A549 (cell line): ENCODE measurements at regions not wholly inside any gene's neighbourhood (a gene's known extent, or its start where the extent isn't known, plus 50 kb on each side); places are given as distances from the start of the nearest gene placed in this dataset.

ENCODE experiments used
- ATAC-seq, 2 experiments: fragments of 200-7000 bp in 1 of 2; fragments of >200 bp in 1 of 2; cut with Nextera tagmentation in 1 of 2; cut with Tn5 transposase in 1 of 2; 3 replicates each; pipeline versions ENCODE4 v1.8.0 to v1.9.1; 2018 to 2020; ENCODE audit warnings: mild to moderate bottlenecking in 1 of 2, moderate library complexity in 1 of 2
- CTCF ChIA-PET: fragments of 300-600 bp; sonication (Branson Sonifier 250); formaldehyde crosslinking; extraction: SDS; loops from one replicate; lab custom pipeline; 2021; ENCODE audit warnings: antibody characterized with exemption, inconsistent platforms; lab: Yijun Ruan, JAX
- POLR2A ChIA-PET: fragments of 350-600 bp; formaldehyde crosslinking; extraction: SDS; loops from one replicate; lab custom pipeline; 2021; ENCODE audit warnings: antibody characterized with exemption, inconsistent platforms; lab: Yijun Ruan, JAX
- DNase-seq, 2 experiments: peaks; one replicate each; pipeline versions ENCODE4 v3.0.0 to v3.0.0-alpha.2; 2011 to 2016; ENCODE audit warnings: low read depth in 1 of 2, low spot score in 1 of 2
- FAIRE-seq: peaks from 2 replicates; lab custom pipeline; 2011; peaks lifted over from hg19 to GRCh38; lab: Jason Lieb, UNC
- H3K27ac ChIP-seq, 2 experiments: fragments of >200 bp; sonication (Bioruptor Twin); formaldehyde crosslinking; 3 replicates each; pipeline ENCODE4 v1.5.1; 2016 to 2017
- H3K4me1 ChIP-seq: fragments of >200 bp; sonication (Bioruptor Twin); formaldehyde crosslinking; 3 replicates; pipeline ENCODE4 v1.6.1; 2016
- H3K4me2 ChIP-seq: fragments of >200 bp; sonication (Bioruptor Twin); formaldehyde crosslinking; 3 replicates; pipeline ENCODE4 v1.6.1; 2016
- H3K4me3 ChIP-seq: fragments of >200 bp; sonication (Bioruptor Twin); formaldehyde crosslinking; 3 replicates; pipeline ENCODE4 v1.5.1; 2016
- H3K9me3 ChIP-seq: fragments of >200 bp; sonication (Bioruptor Twin); formaldehyde crosslinking; 3 replicates; pipeline ENCODE4 v1.6.1; 2016
- BHLHE40 ChIP-seq: IDR thresholded peaks from 2 replicates; pipeline ENCODE4 v1.6.1; 2012; ENCODE audit warnings: low read depth, low read length, inconsistent platforms
- CBX8 ChIP-seq: fragments of 200-600 bp; sonication (generic); IDR thresholded peaks from 2 replicates; pipeline ENCODE4 v1.6.1; 2016
- CEBPB ChIP-seq, 2 experiments: fragments of >200 bp in 1 of 2; sonication (Bioruptor Twin) in 1 of 2; formaldehyde crosslinking in 1 of 2; IDR thresholded peaks; 2 replicates each; pipeline ENCODE4 v1.6.1; 2012 to 2016
- CHD4 ChIP-seq: fragments of 200-600 bp; sonication (generic); IDR thresholded peaks from 2 replicates; pipeline ENCODE4 v1.6.1; 2016; ENCODE audit warnings: antibody characterized with exemption, mild to moderate bottlenecking, borderline replicate concordance
- EHF ChIP-seq: fragments of 250-450 bp; sonication (Bioruptor Pico); IDR thresholded peaks from 2 replicates; pipeline ENCODE4 v1.5.0; 2020; ENCODE audit warnings: mild to moderate bottlenecking
- FOSB ChIP-seq: fragments of 250-450 bp; sonication (Bioruptor Pico); IDR thresholded peaks from 2 replicates; pipeline ENCODE4 v1.5.0; 2020; ENCODE audit warnings: mild to moderate bottlenecking, moderate library complexity
- FOSL2 ChIP-seq, 2 experiments: fragments of 450-650 bp in 1 of 2; fragments of >200 bp in 1 of 2; sonication (Bioruptor Twin) in 1 of 2; formaldehyde crosslinking; IDR thresholded peaks; 2 replicates each; pipeline versions ENCODE4 v1.5.0 to v1.6.1; 2016 to 2020; ENCODE audit warnings: mild to moderate bottlenecking in 1 of 2, moderate library complexity in 1 of 2
- FOXS1 ChIP-seq: fragments of 250-450 bp; sonication (Bioruptor Pico); IDR thresholded peaks from 2 replicates; pipeline ENCODE4 v1.5.0; 2020; ENCODE audit warnings: mild to moderate bottlenecking, moderate library complexity
- HDAC2 ChIP-seq: fragments of 200-600 bp; sonication (generic); IDR thresholded peaks from 2 replicates; pipeline ENCODE4 v1.6.1; 2016
- HOXA7 ChIP-seq: fragments of 250-450 bp; sonication (Bioruptor Pico); IDR thresholded peaks from 2 replicates; pipeline ENCODE4 v1.5.0; 2020; ENCODE audit warnings: mild to moderate bottlenecking, moderate library complexity
- HOXB13 ChIP-seq: fragments of 250-450 bp; sonication (Bioruptor Pico); IDR thresholded peaks from 2 replicates; pipeline ENCODE4 v1.5.0; 2020; ENCODE audit warnings: low read depth, mild to moderate bottlenecking, moderate library complexity
- HOXB5 ChIP-seq: fragments of 250-450 bp; sonication (Bioruptor Pico); IDR thresholded peaks from 2 replicates; pipeline ENCODE4 v1.5.0; 2020; ENCODE audit warnings: mild to moderate bottlenecking, moderate library complexity
- JUNB ChIP-seq: fragments of >200 bp; sonication (Bioruptor Twin); formaldehyde crosslinking; IDR thresholded peaks from 2 replicates; pipeline ENCODE4 v1.6.1; 2016
- MAFK ChIP-seq: fragments of 450-650 bp; IDR thresholded peaks from 2 replicates; pipeline ENCODE4 v1.6.1; 2014; ENCODE audit not compliant: partially characterized antibody
- MYC ChIP-seq: IDR thresholded peaks from 2 replicates; pipeline ENCODE4 v1.6.1; 2012; ENCODE audit warnings: mild to moderate bottlenecking, inconsistent platforms, low read length, improper control_type of control experiment, borderline replicate concordance
- NPAS2 ChIP-seq: fragments of 250-450 bp; sonication (Bioruptor Pico); IDR thresholded peaks from 2 replicates; pipeline ENCODE4 v1.8.0; 2022; ENCODE audit warnings: mild to moderate bottlenecking, moderate library complexity, borderline replicate concordance
- NR3C1 ChIP-seq: fragments of >200 bp; sonication (Bioruptor Twin); formaldehyde crosslinking; IDR thresholded peaks from 3 replicates; pipeline ENCODE4 v1.6.1; 2017
- PHF8 ChIP-seq: fragments of 200-600 bp; sonication (generic); IDR thresholded peaks from 2 replicates; pipeline ENCODE4 v1.6.1; 2016; ENCODE audit warnings: low read depth, mild to moderate bottlenecking, antibody characterized with exemption, moderate library complexity, borderline replicate concordance
- SMC3 ChIP-seq: fragments of >200 bp; sonication (Bioruptor Twin); formaldehyde crosslinking; IDR thresholded peaks from 3 replicates; pipeline ENCODE4 v1.6.1; 2018; ENCODE audit warnings: inconsistent platforms
- TFCP2L1 ChIP-seq: fragments of 250-450 bp; sonication (Bioruptor Pico); IDR thresholded peaks from 2 replicates; pipeline ENCODE4 v1.5.0; 2021; ENCODE audit warnings: mild to moderate bottlenecking
- ZFP36 ChIP-seq: fragments of 450-650 bp; IDR thresholded peaks from 2 replicates; pipeline ENCODE4 v1.6.1; 2014; ENCODE audit warnings: borderline replicate concordance; ENCODE audit not compliant: partially characterized antibody
- ZNF302 ChIP-seq: fragments of 250-450 bp; sonication (Bioruptor Pico); IDR thresholded peaks from 2 replicates; pipeline ENCODE4 v1.9.0; 2021; ENCODE audit warnings: inconsistent platforms, mild to moderate bottlenecking, moderate library complexity
- ZSCAN20 ChIP-seq: fragments of 250-450 bp; sonication (Bioruptor Pico); IDR thresholded peaks from 2 replicates; pipeline ENCODE4 v1.8.0; 2022; ENCODE audit warnings: mild to moderate bottlenecking, moderate library complexity
- WGBS: methylation state at CpG from one replicate; pipeline ENCODE4 v1.1.6; 2017; ENCODE audit errors: missing lambda C conversion rate; 5-methylcytosine and 5-hydroxymethylcytosine counted together
- TF ChIP-seq, protein P1 (sequence below): fragments of 250-450 bp; sonication (Bioruptor Pico); IDR thresholded peaks from 2 replicates; pipeline ENCODE4 v1.5.0; 2020; ENCODE audit warnings: low read depth, mild to moderate bottlenecking, moderate library complexity
- TF ChIP-seq, protein P2 (sequence below): IDR thresholded peaks from 2 replicates; pipeline ENCODE4 v1.6.1; 2012
- TF ChIP-seq, protein P3 (sequence below): fragments of 450-650 bp; IDR thresholded peaks from 2 replicates; pipeline ENCODE4 v1.6.1; 2014; ENCODE audit warnings: antibody characterized with exemption
- TF ChIP-seq, protein P4 (sequence below): IDR thresholded peaks from 2 replicates; pipeline ENCODE4 v1.6.1; 2012
- TF ChIP-seq, protein P5 (sequence below): IDR thresholded peaks from 2 replicates; pipeline ENCODE4 v1.6.1; 2012; ENCODE audit warnings: low read depth, borderline replicate concordance
- TF ChIP-seq, protein P6 (sequence below): fragments of >200 bp; sonication (Bioruptor Twin); formaldehyde crosslinking; IDR thresholded peaks from 2 replicates; pipeline ENCODE4 v1.6.1; 2016

DNA sequence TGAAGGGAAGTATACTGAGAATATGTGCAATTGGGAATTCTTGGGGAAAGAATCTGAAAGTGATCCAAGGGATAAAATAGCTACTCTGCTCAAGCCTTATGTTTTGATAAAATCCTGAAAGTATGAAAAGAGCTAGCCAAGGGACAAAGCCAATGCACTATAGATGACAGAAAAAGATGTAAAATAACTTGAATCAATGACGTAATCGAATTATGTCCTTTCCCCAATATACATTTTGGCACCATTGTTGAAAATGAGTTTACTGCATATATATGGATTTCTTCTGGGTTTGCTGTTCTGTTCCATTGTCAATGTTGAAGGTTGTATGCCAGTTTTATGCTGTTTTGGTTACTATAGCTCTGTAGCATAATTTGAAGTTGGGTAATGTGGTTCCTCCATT is 407.3 kb downstream of the DCAF12L2 start:
- TF ChIP-seq EHF (CRISPR knock-in tag): no peak
- no peak for TF ChIP-seq CEBPB (IDR thresholded peaks at IDR 0.05)
- no peak for TF ChIP-seq MYC
- TF ChIP-seq, all 56 proteins: peak for 0
- no peak overlapping the region for H3K4me3 ChIP-seq
- ATAC-seq (no peak), FAIRE-seq (no peak), DNase-seq (no peak)
- POLR2A ChIA-PET: no interaction called here
- H3K27ac ChIP-seq: no peak overlapping the region
- CTCF ChIA-PET: interaction anchor here (0.6 kb wide), 1 partner anchor 553 kb away, joined by 3 read pairs; no protein-coding TSS in a partner anchor
- no peak overlapping the region for H3K4me2 ChIP-seq
- no peaks in the 10 kb centered on the region for H3K9me3 ChIP-seq
- 34% methylated on average over 2 of the region's 2 CpGs for WGBS
- no peaks in the 10 kb centered on the region for H3K4me1 ChIP-seq

DNA sequence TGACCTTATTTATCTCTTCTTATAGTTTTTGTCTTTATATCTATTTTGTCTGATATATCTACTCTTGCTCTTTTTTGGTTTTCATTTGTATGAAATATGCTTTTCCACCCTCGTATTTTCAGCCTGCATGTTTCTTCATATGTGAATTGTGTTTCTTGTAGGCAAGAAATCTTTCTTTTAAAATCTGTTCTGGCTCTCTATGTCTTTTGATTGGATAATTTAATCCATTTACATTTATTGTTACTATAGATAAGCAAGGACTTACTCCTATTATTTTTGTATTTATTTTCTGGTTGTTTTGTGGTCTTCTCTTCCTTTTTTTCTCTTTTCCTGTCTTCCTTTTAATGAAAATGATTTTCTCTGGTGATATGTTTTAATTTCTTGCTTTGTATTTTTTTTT is 403.1 kb downstream of the DCAF12L2 start:
- Histone ChIP-seq H3K9me3 (no peaks in the 10 kb centered on the region), H3K4me3 (no peak overlapping the region), H3K4me2 (no peak overlapping the region), H3K4me1 (no peaks in the 10 kb centered on the region), H3K27ac (no peak overlapping the region)
- no peak for FAIRE-seq
- no peak for DNase-seq
- POLR2A ChIA-PET: no interaction called here
- ATAC-seq: no peak
- TF ChIP-seq MAFK (no peak), SMC3 (no peak), HOXB13 (no peak), EHF (CRISPR knock-in tag) (no peak), NPAS2 (no peak), ZNF302 (no peak)
- CTCF ChIA-PET: no interaction called here
- WGBS: 0% methylated on average over 1 of the region's 1 CpG

DNA sequence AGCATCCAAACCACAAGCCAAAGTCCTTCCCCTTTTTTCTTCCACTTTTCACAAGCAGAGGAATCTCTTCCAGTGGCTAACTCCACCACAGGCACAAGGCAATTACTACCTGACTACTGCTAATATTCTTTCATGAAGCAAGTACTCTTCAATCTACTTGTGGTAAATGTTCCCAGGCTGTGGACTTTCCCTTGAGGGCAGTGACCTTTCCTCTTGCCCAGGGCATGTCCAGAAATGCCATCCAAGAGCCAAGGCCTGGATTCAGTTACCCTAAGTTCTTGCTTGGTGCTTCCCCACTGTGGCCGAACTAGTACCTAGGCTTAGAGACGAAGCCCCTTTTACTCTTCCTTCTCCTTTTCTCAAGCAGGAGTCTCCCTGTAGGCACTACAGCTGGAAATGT is 400.7 kb downstream of the DCAF12L2 start:
- no peak overlapping the region for H3K4me2 ChIP-seq
- POLR2A ChIA-PET: no interaction called here
- H3K9me3 ChIP-seq: no peaks in the 10 kb centered on the region
- CTCF ChIA-PET: no interaction called here
- TF ChIP-seq, protein P1, sequence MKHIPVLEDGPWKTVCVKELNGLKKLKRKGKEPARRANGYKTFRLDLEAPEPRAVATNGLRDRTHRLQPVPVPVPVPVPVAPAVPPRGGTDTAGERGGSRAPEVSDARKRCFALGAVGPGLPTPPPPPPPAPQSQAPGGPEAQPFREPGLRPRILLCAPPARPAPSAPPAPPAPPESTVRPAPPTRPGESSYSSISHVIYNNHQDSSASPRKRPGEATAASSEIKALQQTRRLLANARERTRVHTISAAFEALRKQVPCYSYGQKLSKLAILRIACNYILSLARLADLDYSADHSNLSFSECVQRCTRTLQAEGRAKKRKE (CRISPR knock-in tag): no peak
- no peak for TF ChIP-seq HOXB5
- no peak for TF ChIP-seq FOSB (CRISPR knock-in tag)
- TF ChIP-seq FOSL2 (IDR thresholded peaks at IDR 0.05): no peak
- TF ChIP-seq FOSL2 (CRISPR knock-in tag; IDR thresholded peaks at IDR 0.05): no peak
- no peak for TF ChIP-seq PHF8
- no peak for TF ChIP-seq HDAC2
- TF ChIP-seq, protein P2, sequence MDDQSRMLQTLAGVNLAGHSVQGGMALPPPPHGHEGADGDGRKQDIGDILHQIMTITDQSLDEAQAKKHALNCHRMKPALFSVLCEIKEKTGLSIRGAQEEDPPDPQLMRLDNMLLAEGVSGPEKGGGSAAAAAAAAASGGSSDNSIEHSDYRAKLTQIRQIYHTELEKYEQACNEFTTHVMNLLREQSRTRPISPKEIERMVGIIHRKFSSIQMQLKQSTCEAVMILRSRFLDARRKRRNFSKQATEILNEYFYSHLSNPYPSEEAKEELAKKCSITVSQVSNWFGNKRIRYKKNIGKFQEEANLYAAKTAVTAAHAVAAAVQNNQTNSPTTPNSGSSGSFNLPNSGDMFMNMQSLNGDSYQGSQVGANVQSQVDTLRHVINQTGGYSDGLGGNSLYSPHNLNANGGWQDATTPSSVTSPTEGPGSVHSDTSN: no peak
- no peak for TF ChIP-seq HOXA7
- TF ChIP-seq NR3C1: no peak
- TF ChIP-seq, protein P3, sequence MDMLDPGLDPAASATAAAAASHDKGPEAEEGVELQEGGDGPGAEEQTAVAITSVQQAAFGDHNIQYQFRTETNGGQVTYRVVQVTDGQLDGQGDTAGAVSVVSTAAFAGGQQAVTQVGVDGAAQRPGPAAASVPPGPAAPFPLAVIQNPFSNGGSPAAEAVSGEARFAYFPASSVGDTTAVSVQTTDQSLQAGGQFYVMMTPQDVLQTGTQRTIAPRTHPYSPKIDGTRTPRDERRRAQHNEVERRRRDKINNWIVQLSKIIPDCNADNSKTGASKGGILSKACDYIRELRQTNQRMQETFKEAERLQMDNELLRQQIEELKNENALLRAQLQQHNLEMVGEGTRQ: no peak
- TF ChIP-seq JUNB: no peak
- TF ChIP-seq CHD4: no peak
- no peaks in the 10 kb centered on the region for H3K4me1 ChIP-seq
- H3K4me3 ChIP-seq: no peak overlapping the region
- no peak overlapping the region for H3K27ac ChIP-seq
- ATAC-seq: no peak
- DNase-seq: no peak
- no peak for FAIRE-seq
- WGBS: 0% methylated on average over 2 of the region's 2 CpGs

DNA sequence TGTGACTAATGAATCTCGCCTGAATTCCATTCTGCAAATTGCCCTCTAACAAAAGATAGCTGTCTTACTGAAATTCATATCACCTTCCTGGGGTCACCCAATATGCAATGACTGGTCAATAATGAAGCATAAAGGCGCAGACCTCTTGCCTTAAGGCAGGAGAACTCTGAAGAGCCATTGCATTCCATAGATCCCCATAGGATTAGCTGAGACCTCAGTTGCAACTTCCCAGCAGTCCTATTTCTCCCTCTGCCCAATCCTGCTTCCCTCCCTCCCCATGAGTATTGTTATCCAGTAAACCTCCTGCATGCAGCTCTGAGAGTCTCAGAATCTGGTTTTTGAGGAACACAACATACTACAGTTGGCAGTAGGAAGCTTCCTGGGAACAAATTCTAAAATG is 396.5 kb downstream of the DCAF12L2 start:
- H3K4me2 ChIP-seq: no peak overlapping the region
- no peak overlapping the region for H3K27ac ChIP-seq
- H3K4me3 ChIP-seq: no peak overlapping the region
- no peaks in the 10 kb centered on the region for H3K4me1 ChIP-seq
- ChIA-PET POLR2A (no interaction called here), CTCF (no interaction called here)
- FAIRE-seq: no peak
- WGBS: 0% methylated on average over 2 of the region's 2 CpGs
- no peak for DNase-seq
- ATAC-seq: no peak
- H3K9me3 ChIP-seq: no peaks in the 10 kb centered on the region
- TF ChIP-seq, protein P4, sequence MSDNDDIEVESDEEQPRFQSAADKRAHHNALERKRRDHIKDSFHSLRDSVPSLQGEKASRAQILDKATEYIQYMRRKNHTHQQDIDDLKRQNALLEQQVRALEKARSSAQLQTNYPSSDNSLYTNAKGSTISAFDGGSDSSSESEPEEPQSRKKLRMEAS: no peak
- TF ChIP-seq ZSCAN20: no peak
- no peak for TF ChIP-seq CBX8
- TF ChIP-seq, protein P5, sequence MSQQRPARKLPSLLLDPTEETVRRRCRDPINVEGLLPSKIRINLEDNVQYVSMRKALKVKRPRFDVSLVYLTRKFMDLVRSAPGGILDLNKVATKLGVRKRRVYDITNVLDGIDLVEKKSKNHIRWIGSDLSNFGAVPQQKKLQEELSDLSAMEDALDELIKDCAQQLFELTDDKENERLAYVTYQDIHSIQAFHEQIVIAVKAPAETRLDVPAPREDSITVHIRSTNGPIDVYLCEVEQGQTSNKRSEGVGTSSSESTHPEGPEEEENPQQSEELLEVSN: no peak
- no peak for TF ChIP-seq FOSB (CRISPR knock-in tag)
- TF ChIP-seq FOXS1 (CRISPR knock-in tag): no peak
- no peak for TF ChIP-seq EHF (CRISPR knock-in tag)
- TF ChIP-seq TFCP2L1: no peak
- no peak for TF ChIP-seq BHLHE40
- no peak for TF ChIP-seq ZFP36
- TF ChIP-seq, protein P6, sequence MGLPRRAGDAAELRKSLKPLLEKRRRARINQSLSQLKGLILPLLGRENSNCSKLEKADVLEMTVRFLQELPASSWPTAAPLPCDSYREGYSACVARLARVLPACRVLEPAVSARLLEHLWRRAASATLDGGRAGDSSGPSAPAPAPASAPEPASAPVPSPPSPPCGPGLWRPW: no peak
